WI38 (cell line): ENCODE measurements at regions not wholly inside any gene's neighbourhood (a gene's known extent, or its start where the extent isn't known, plus 50 kb on each side); places are given as distances from the start of the nearest gene placed in this dataset.

ENCODE experiments used
- H3K4me3 ChIP-seq: 2 replicates; pipeline ENCODE4 v1.5.1; 2011; ENCODE audit warnings: low read depth, mild to moderate bottlenecking, control low read depth, low read length
- CTCF ChIP-seq: IDR thresholded peaks from 2 replicates; pipeline ENCODE4 v1.5.1; 2012; ENCODE audit warnings: low read depth, mild to moderate bottlenecking, control low read depth, low read length

DNA sequence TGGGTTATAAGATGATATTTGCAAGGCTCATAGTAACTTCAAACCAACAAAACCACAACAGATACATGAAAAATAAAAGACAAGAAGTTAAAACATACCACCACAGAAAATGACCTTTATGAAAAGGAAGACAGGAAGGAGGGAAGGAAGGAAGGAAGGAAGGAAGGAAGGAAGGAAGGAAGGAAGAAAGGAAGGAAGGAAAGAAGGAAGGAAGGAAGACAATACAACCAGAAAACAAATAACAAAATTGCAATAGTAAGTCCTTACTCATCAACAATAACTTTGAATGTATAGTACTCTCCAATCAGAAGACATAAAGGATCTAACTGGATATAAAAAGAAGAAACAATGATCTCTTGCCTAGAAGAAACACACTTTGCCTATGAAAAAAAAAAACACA lies 287.4 kb upstream of the DCBLD2 start:
- TF ChIP-seq CTCF, result no peak
- H3K4me3 ChIP-seq, result no peak overlapping the region

GRCh38 chr3:99186016-99186415 lies 284.5 kb upstream of the DCBLD2 start:
- no peak for TF ChIP-seq CTCF
- no peak overlapping the region for H3K4me3 ChIP-seq

DNA sequence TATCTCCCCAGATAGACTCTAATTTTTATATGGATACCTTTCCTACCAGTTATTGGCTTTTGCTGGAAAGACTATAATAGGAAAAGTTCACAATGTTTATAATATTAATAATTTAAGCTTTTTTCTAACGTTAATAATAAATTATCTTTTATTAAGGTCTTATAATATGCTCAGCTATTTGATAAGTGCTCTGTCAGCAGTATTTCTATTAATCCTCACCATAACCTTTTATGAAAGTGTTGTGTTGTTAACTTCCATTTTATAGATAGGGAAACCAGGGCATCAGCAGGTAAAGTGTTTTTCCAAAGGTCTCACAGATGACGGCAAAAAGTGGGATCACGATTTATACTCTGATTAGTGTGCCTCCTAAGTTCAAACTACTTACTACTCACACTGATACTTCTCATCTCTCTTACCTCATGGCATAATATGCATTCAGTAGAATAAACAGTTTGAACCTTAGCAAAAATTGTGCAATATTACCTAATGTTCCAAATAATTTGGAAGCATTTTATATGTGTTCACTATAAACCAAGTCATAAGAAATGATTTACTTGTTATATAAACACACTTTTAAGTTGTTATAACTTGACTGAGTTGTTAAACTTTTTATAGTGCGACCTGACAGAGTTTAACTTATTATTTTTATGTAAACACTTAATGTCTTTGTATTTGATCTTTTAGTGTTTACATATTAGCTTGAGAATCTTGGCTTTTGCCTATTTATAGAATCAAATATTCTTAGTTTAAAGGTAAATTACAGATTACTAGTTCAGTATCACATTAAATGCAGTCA lies 274.9 kb upstream of the DCBLD2 start:
- H3K4me3 ChIP-seq, result no peak overlapping the region
- no peak for TF ChIP-seq CTCF

DNA sequence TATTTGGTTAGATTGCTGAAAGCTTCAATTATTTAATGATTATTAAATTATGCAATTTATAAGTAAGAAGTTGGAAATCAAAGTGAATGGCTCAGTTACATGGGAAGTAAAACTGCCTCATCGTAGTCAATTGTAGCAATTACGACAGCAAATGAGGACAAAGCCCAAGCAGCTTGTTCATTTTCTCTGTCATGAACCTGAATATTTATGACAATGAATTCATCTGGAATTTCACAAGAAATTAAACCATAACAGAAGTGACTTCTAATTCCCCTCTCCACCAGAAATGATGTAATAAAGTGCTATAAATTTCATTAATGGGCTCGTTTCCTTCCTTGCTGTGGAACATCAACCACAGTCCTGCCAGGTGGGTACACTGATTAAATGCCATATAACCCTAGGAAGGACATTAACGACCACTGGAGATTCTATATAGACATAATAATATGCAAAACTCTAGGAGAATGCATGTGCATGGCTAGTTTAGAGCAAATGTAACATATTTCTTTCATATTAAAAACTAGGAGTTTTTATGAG lies 273.8 kb upstream of the DCBLD2 start:
- no peak for TF ChIP-seq CTCF

GRCh38 chr3:99172736-99173657 lies 271.5 kb upstream of the DCBLD2 start:
- peak; percentile 73 for TF ChIP-seq CTCF

More for the DNA sequence above, 273.8 kb upstream of the DCBLD2 start:
- no peak overlapping the region for H3K4me3 ChIP-seq

GRCh38 chr3:99171800-99172199 lies 270.3 kb upstream of the DCBLD2 start:
- H3K4me3 ChIP-seq, result no peak overlapping the region
- TF ChIP-seq CTCF, result no peak

More at GRCh38 chr3:99172736-99173657, 271.5 kb upstream of the DCBLD2 start:
- no peak overlapping the region for H3K4me3 ChIP-seq
